CD4-positive, alpha-beta T cell treated with Interleukin-4 for 4 hours (primary cell): ENCODE measurements at regions not wholly inside any gene's neighbourhood (a gene's known extent, or its start where the extent isn't known, plus 50 kb on each side); places are given as distances from the start of the nearest gene placed in this dataset.

Source experiments
- DNase-seq: peaks from one replicate; pipeline ENCODE4 v3.0.0-alpha.2; 2020

GRCh38 chr5:135135530-135136226 is 101.7 kb upstream of the PITX1 start:
- DNase-seq, result no peak

- DNase-seq, result no peak
Observed at GRCh38 chr5:135134691-135135381, 100.8 kb upstream of the PITX1 start.

- DNase-seq, result no peak
Observed at GRCh38 chr5:135133698-135134515, 99.9 kb upstream of the PITX1 start.

- no peak for DNase-seq
Observed at GRCh38 chr5:135133181-135133580, 99.2 kb upstream of the PITX1 start.

DNA sequence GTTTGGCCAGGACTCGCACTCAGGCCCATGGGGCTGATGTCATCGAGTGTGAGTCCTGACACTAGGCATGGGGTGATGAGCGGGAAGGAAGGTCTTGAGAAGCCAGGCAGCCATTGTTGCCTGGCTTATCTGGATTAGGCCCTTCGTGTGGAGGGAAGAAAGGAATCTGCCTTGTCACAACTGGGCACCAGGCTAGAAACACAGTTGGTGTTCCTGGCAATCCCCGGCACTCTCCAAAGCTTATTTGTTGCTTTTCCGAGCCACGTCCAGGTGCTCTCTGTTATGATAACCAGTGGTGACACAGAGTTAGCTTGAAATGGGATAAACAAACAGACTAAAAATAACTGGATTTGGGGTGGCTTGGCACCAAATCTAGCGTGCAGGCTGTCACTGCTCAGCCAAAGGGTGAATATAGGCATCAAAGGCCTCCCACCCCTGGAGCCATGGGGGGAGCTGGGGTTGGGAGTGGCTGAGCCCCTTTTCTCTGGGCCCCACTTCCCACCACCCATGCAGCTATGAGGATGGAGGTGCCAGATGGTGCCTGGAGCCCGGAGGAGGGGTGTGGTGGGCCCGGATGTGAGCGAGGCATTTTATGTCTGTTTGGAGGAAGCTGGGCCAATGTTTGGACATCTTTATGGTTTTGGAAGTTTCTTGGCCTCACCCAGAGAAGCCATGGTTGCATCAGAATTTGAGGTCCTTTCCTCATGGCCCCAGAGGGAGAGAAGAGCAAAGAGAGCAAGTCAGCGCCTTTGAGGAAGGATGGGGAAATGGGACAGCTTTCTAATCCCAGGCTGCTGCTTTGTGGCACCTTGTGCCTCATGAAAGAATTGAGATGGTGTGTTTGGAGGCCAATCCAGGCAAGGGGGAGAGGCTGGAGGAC is 98.0 kb upstream of the PITX1 start:
- DNase-seq, result no peak

DNA sequence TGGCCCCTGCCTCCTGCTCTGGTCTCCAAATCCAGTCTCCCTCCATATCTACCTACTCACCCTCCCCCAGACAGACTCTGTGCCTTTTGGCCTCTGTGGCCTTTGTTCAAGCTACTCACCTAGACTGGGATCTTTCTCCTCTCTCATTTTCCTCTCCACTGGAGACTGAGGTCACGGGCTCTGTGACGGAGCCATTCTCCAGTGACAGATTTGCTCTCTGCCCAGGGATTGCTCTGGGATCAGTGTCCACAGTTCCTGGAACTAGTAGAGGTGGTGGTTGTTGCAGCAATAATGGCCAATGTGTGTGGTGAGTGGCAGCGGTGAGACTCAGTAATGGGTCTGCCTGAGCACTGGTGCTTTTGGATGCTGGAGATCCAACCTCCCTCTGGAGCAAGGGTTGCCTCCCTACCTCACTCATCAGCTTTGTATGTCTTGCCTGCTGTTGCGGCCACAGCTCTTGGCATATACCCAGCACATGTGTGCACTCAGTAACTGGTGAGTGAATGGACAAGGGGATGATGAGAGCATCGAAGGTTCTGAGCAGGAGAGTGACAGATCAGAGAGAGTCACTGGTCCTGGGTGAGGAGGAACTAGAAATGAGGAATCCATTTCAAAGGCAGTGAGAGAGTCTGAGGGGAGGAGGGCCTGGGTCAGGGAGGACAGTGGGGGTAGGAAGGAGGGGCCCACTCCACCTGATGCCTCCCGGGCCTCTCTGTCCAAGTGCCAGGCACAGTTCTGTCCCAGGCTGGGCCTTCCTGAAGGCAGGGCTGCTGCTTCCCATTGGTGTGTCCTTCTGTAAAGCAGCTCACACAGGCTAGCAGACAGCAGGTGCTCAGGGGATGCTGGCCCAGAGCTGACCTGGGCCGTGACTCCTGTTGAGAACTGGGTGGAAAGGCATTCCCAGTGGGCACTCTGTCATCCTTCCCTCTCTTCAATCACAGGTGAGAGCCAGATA is 96.5 kb upstream of the PITX1 start:
- DNase-seq, result no peak

DNA sequence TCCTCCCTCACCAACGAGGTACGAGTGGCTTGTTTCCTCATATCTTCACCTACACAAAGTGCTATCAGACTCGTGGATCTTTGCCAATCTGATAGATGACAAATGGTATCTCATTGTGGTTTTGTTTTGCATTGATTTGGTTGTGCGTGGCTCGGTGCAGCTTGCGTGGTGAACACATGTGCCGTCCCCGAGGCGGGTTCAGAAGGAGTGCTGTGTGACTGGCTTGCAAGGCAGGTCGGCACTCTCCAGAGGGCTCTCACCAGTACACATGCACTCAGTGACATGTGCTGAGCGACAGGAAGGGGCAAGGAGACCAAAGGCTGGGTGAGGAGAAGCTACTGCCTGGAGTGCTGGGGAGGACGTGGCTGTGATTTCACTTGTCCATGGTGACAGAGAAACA is 95.3 kb upstream of the PITX1 start:
- DNase-seq, result no peak

DNA sequence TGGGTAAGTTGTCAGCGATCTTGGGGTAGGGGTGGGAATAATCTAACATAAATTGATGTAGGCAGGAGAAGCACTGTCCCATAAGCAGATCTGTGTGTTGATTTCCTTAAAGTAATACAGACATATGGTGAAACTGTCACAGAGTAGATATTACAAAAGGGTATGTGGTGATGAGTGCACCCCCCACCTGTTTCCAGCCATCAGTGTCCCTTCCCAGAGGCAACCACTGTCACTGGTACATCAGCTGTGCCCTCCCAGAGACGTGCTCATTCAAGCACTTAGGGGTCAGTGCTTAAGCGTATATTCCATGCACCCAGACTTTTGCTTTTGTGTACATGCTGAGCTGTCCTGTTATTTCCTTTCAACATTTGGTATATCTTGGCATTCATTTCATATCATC is 94.3 kb upstream of the PITX1 start:
- no peak for DNase-seq

DNA sequence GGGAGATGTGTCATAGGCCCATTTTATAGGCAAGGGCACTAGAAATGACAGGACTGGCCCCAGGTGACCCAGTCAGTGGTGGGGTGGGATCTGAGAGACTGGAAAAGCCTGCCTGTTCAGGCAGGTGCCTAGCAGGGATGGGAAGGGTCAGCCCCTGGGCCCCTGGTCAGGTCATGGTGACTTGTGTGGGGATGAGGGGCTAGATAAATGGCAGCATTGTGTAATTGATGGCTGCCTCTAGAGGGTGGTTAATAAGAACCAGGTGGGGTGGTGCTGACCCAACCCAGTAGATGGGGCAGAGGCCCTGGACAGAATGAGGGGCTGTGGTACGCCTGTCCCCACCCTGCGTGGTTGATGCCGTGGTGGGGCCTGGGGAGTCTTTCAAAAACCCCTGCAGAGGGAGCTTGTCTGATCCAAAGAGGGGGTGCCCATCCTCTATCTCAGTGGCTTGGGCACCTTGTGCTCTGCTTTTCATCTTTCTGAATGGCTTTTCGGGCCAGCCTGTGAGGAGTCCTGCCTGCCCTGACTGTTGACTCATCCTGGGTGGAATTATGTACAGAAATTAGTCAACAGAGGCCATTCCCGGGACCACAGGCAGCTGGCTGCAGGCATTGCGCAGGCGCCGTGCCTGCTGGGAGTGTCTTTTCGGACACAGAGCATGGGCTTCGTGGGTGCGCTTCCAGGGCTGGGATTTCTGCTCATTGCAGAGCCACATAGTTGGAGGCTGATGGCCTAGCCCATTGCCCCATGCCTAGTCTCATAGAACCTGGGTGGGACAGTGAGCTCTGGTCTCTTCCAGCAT is 93.6 kb upstream of the PITX1 start:
- DNase-seq, result no peak

DNA sequence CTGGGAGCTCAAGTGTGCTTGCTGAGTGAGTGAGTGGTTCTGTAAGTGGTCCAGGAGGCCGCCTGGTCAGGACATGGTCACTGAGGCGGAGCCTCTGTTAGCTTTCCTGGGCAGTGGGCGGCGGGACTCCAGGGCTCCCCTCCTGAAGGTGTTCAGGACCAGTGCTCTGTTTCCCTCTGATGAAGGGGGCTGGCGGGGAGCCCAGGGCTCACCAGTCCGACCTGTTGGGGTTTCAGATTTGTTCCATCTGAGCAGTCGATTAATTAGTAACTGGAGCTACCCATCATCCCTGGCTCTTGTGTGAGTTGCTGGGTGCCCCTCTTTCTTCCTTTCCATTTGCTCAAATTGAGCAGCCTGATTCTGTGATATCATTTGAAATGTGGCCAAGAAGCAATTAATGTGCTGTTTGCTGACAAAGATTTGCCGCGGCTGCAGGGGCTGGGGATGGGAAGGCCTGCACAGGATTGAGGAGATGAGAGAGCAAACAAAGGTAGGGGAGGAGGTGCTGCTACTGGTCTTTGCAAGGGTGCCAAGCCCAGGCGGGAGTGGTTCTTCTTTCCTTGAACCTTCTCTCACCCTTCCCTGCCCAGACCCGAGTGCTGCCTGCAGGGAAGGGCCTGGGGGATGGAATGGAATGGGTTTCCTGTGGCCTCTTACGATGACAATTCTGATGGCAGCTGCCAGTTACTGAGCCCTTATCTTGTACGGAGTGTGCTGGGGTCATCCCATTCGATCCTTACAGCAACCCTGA is 92.8 kb upstream of the PITX1 start:
- DNase-seq, result no peak

DNA sequence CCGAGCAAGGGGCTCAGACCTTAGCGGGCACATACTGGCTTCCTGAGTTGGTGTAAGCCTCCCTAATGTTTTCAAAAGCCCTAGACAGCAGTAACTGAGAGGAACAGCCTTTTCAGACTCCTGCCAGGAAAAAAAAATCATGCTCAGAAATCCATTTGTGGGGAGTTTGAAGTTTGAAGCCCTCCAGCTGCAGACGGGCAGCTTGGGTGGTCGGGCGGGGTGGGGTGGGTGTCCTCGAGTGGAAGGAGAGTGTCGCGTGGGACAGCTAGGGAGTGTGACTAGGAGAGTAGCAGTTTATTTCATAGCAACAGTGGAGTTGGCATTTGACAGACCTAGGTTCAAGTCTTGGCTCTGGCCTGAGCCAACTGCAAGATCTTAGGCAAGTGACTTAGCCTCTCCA is 90.7 kb upstream of the PITX1 start:
- DNase-seq, result no peak

- DNase-seq, result no peak
Observed at GRCh38 chr5:135124128-135124527, 90.1 kb upstream of the PITX1 start.

- no peak for DNase-seq
Observed at GRCh38 chr5:135122797-135123196, 88.8 kb upstream of the PITX1 start.

DNA sequence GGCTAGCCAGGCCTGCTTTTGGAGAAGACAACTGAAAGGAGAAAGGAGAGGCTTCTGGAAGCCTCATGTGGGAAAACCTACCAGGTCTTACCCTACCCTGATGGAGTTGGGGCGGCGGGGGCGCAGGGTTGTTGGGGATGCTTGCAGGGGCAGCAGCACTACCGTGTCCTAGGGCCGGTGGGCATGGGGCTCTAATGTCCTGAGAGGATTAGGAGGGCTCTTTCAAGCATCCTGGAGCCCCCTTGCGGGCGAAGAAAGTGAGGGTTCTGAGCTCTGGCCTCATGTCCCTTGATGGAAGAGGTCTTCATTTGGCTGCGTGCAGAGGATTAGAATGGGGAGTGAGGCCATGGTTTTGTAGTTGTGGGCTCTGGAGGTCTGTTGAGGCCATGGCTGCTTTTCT is 86.9 kb upstream of the PITX1 start:
- DNase-seq, result no peak

GRCh38 chr5:135119481-135119880 is 85.5 kb upstream of the PITX1 start:
- DNase-seq, result no peak

GRCh38 chr5:135117590-135117989 is 83.6 kb upstream of the PITX1 start:
- DNase-seq, result no peak

GRCh38 chr5:135116160-135116561 is 82.1 kb upstream of the PITX1 start:
- DNase-seq, result peak; percentile 1

GRCh38 chr5:135115591-135115990 is 81.6 kb upstream of the PITX1 start:
- DNase-seq, result no peak

GRCh38 chr5:135114759-135115158 is 80.7 kb upstream of the PITX1 start:
- DNase-seq, result no peak
